Left lung (tissue), 4 donors: ENCODE measurements at regions not wholly inside any gene's neighbourhood (a gene's known extent, or its start where the extent isn't known, plus 50 kb on each side); places are given as distances from the start of the nearest gene placed in this dataset.

Experiments
- ATAC-seq: fragments of 200-7000 bp; cut with Tn5 transposase; one replicate; pipeline ENCODE4 v1.9.1; 2020; ENCODE audit warnings: moderate library complexity
- DNase-seq, 4 donors: peaks; one replicate each; pipeline ENCODE4 v3.0.0-alpha.2; 2013 to 2020
- H3K27ac ChIP-seq, 2 donors: fragments of 200-600 bp; sonication (generic) in 1 of 2; one replicate each; pipeline versions ENCODE4 v1.5.0 to v1.8.0; 2020 to 2021
- H3K27me3 ChIP-seq, 2 donors: fragments of 200-600 bp; sonication (generic) in 1 of 2; one replicate each; pipeline versions ENCODE4 v1.5.0 to v1.8.0; 2020 to 2021
- H3K36me3 ChIP-seq, 2 donors: fragments of 200-600 bp; sonication (generic) in 1 of 2; one replicate each; pipeline versions ENCODE4 v1.5.0 to v1.8.0; 2020 to 2021
- H3K4me1 ChIP-seq, 2 donors: fragments of 200-600 bp; one replicate each; pipeline ENCODE4 v1.8.0; 2021
- H3K4me3 ChIP-seq, 2 donors: fragments of 200-600 bp; sonication (generic) in 1 of 2; one replicate each; pipeline versions ENCODE4 v1.5.0 to v1.8.0; 2020 to 2021; ENCODE audit warnings: mild to moderate bottlenecking in 1 of 2
- H3K9me3 ChIP-seq, 2 donors: fragments of 200-600 bp; sonication (generic) in 1 of 2; one replicate each; pipeline versions ENCODE4 v1.5.0 to v1.8.0; 2020 to 2021
- CTCF ChIP-seq, 2 donors: fragments of 200-600 bp; sonication (generic) in 1 of 2; IDR thresholded peaks; one replicate each; pipeline versions ENCODE4 v1.5.0 to v1.8.0; 2021; ENCODE audit warnings: antibody characterized with exemption in 2 of 2
- intact Hi-C, 2 donors: fragments of 100-400 bp; cut with DNase I; formaldehyde crosslinking; loops; one replicate each; pipeline versions ENCODE4 v1.11.2 to v1.14.2; 2022
- donor health status: DM: no; HTN: yes; CAD: no.
- donor health status: DM: no; HTN: no; CAD: no.

- intact Hi-C loops: no loop called here
- no peak for ATAC-seq
These were observed 425.5 kb downstream of the GXYLT1 start for GRCh38 chr12:41719214-41719613.

GRCh38 chr12:41715256-41715655, 429.4 kb downstream of the GXYLT1 start:
- ATAC-seq (no peak), DNase-seq (no peak)
- Histone ChIP-seq H3K27me3 (no peaks in the 10 kb centered on the region), H3K27ac (no peak overlapping the region), H3K36me3 (no peaks in the 10 kb centered on the region), H3K4me3 (no peak overlapping the region), H3K4me1 (no peaks in the 10 kb centered on the region), H3K9me3 (no peaks in the 10 kb centered on the region)
- intact Hi-C loops: no loop called here
- no peak for TF ChIP-seq CTCF (IDR thresholded peaks at IDR 0.05)

More at GRCh38 chr12:41719214-41719613, 425.5 kb downstream of the GXYLT1 start:
- no peaks in the 10 kb centered on the region for H3K36me3 ChIP-seq
- no peak overlapping the region for H3K27ac ChIP-seq
- TF ChIP-seq CTCF (IDR thresholded peaks at IDR 0.05): no peak
- H3K4me1 ChIP-seq: no peaks in the 10 kb centered on the region
- no peak for DNase-seq
- no peaks in the 10 kb centered on the region for H3K27me3 ChIP-seq
- H3K9me3 ChIP-seq: no peaks in the 10 kb centered on the region
- no peak overlapping the region for H3K4me3 ChIP-seq

GRCh38 chr12:41709463-41710285, 435.0 kb downstream of the GXYLT1 start:
- DNase-seq: peak in 2 of 4 donors; percentile 3 to 13
- intact Hi-C loops: no loop called here

GRCh38 chr12:41709012-41709411, 435.7 kb downstream of the GXYLT1 start:
- ATAC-seq: peak; percentile 41
- Histone ChIP-seq H3K9me3 (no peaks in the 10 kb centered on the region), H3K27ac (no peak overlapping the region), H3K36me3 (no peaks in the 10 kb centered on the region), H3K4me1 (no peaks in the 10 kb centered on the region), H3K4me3 (no peak overlapping the region), H3K27me3 (no peaks in the 10 kb centered on the region)
- no peak for DNase-seq
- intact Hi-C loops: no loop called here
- TF ChIP-seq CTCF (IDR thresholded peaks at IDR 0.05): no peak

More at GRCh38 chr12:41709463-41710285, 435.0 kb downstream of the GXYLT1 start:
- Histone ChIP-seq H3K27me3 (no peaks in the 10 kb centered on the region), H3K9me3 (no peaks in the 10 kb centered on the region), H3K36me3 (no peaks in the 10 kb centered on the region), H3K4me3 (no peak overlapping the region), H3K4me1 (no peaks in the 10 kb centered on the region), H3K27ac (peak overlapping the region in 1 of 2 donors; percentile 16)
- ATAC-seq: peak; percentile 83
- no peak for TF ChIP-seq CTCF (IDR thresholded peaks at IDR 0.05)

GRCh38 chr12:41706376-41706775, 438.3 kb downstream of the GXYLT1 start:
- Histone ChIP-seq H3K36me3 (no peaks in the 10 kb centered on the region), H3K4me3 (no peak overlapping the region), H3K27me3 (no peaks in the 10 kb centered on the region), H3K27ac (no peak overlapping the region), H3K9me3 (no peaks in the 10 kb centered on the region), H3K4me1 (no peaks in the 10 kb centered on the region)
- intact Hi-C loops: no loop called here
- TF ChIP-seq CTCF (IDR thresholded peaks at IDR 0.05): no peak
- ATAC-seq: no peak
- DNase-seq: no peak
